Tibial nerve (tissue), 4 donors: ENCODE measurements at regions not wholly inside any gene's neighbourhood (a gene's known extent, or its start where the extent isn't known, plus 50 kb on each side); places are given as distances from the start of the nearest gene placed in this dataset.

Experiments used
- DNase-seq, 2 donors: peaks; one replicate each; pipeline ENCODE4 v3.0.0-alpha.2; 2019; ENCODE audit warnings: low spot score in 2 of 2
- H3K27ac ChIP-seq, 4 donors: fragments of 200-600 bp; sonication (generic) in 3 of 4; one replicate each; pipeline ENCODE4 v1.5.1; 2017 to 2019; ENCODE audit warnings: mild to moderate bottlenecking in 1 of 4
- H3K27me3 ChIP-seq, 2 donors: fragments of 200-600 bp; sonication (generic) in 1 of 2; one replicate each; pipeline versions ENCODE4 v1.5.1 to v1.6.0; 2017 to 2019
- H3K36me3 ChIP-seq, 3 donors: fragments of 200-600 bp; sonication (generic); one replicate each; pipeline ENCODE4 v1.5.1; 2018 to 2019
- H3K4me1 ChIP-seq, 4 donors: fragments of 200-600 bp; sonication (generic) in 3 of 4; one replicate each; pipeline ENCODE4 v1.5.1; 2017 to 2019
- H3K4me3 ChIP-seq, 4 donors: fragments of 200-600 bp; sonication (generic) in 3 of 4; one replicate each; pipeline ENCODE4 v1.5.1; 2017 to 2019; ENCODE audit warnings: mild to moderate bottlenecking in 1 of 4, moderate library complexity in 1 of 4
- H3K9me3 ChIP-seq, 4 donors: fragments of 200-600 bp; sonication (generic) in 3 of 4; one replicate each; pipeline ENCODE4 v1.5.1; 2017 to 2019
- EP300 ChIP-seq, 2 donors: sonication (generic); formaldehyde crosslinking; IDR thresholded peaks; one replicate each; pipeline ENCODE4 v1.6.1; 2017; ENCODE audit warnings: antibody characterized with exemption in 2 of 2, mild to moderate bottlenecking in 1 of 2
- POLR2A ChIP-seq, 2 donors: fragments of 450-650 bp; IDR thresholded peaks; one replicate each; pipeline ENCODE4 v1.6.1; 2017; ENCODE audit warnings: antibody characterized with exemption in 2 of 2, mild to moderate bottlenecking in 2 of 2, moderate library complexity in 2 of 2
- WGBS, 2 donors: methylation state at CpG; one replicate each; pipeline ENCODE4 v1.1.5; 2018; 5-methylcytosine and 5-hydroxymethylcytosine counted together
- TF ChIP-seq, protein P1 (sequence below), 5 experiments: fragments of 200-600 bp in 3 of 5; fragments of 450-650 bp in 2 of 5; sonication (generic) in 3 of 5; IDR thresholded peaks; one replicate each; pipeline ENCODE4 v1.5.1; 2016 to 2019; ENCODE audit warnings: antibody characterized with exemption in 5 of 5, mild to moderate bottlenecking in 3 of 5, moderate library complexity in 2 of 5

GRCh38 chr4:187478292-187479140 lies 517.1 kb upstream of the ZFP42 start:
- TF ChIP-seq, protein P1, sequence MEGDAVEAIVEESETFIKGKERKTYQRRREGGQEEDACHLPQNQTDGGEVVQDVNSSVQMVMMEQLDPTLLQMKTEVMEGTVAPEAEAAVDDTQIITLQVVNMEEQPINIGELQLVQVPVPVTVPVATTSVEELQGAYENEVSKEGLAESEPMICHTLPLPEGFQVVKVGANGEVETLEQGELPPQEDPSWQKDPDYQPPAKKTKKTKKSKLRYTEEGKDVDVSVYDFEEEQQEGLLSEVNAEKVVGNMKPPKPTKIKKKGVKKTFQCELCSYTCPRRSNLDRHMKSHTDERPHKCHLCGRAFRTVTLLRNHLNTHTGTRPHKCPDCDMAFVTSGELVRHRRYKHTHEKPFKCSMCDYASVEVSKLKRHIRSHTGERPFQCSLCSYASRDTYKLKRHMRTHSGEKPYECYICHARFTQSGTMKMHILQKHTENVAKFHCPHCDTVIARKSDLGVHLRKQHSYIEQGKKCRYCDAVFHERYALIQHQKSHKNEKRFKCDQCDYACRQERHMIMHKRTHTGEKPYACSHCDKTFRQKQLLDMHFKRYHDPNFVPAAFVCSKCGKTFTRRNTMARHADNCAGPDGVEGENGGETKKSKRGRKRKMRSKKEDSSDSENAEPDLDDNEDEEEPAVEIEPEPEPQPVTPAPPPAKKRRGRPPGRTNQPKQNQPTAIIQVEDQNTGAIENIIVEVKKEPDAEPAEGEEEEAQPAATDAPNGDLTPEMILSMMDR (IDR thresholded peaks at IDR 0.05), result no peak
- TF ChIP-seq EP300 (IDR thresholded peaks at IDR 0.05) (no peak), POLR2A (IDR thresholded peaks at IDR 0.05) (no peak)
- H3K4me3 ChIP-seq, result no peak overlapping the region
- no peak for DNase-seq
- H3K4me1 ChIP-seq, result peaks cover 0 to 22% (median 0%) of the 10 kb centered on the region in 4 donors
- no peak overlapping the region for H3K27ac ChIP-seq
- no peaks in the 10 kb centered on the region for H3K27me3 ChIP-seq
- no peaks in the 10 kb centered on the region for H3K9me3 ChIP-seq
- no peaks in the 10 kb centered on the region for H3K36me3 ChIP-seq
- 59 to 61% methylated on average over 18 of the region's 18 CpGs for WGBS, 2 donors

GRCh38 chr4:187479511-187479910 lies 516.1 kb upstream of the ZFP42 start:
- no peaks in the 10 kb centered on the region for H3K9me3 ChIP-seq
- H3K4me3 ChIP-seq, result no peak overlapping the region
- no peaks in the 10 kb centered on the region for H3K36me3 ChIP-seq
- H3K4me1 ChIP-seq, result peaks cover 0 to 22% (median 0%) of the 10 kb centered on the region in 4 donors
- 69% methylated on average over 6 of the region's 6 CpGs for WGBS, 2 donors
- H3K27me3 ChIP-seq, result no peaks in the 10 kb centered on the region
- DNase-seq, result no peak
- no peak overlapping the region for H3K27ac ChIP-seq
- TF ChIP-seq EP300 (IDR thresholded peaks at IDR 0.05) (no peak), POLR2A (IDR thresholded peaks at IDR 0.05) (no peak)

GRCh38 chr4:187480146-187481145 lies 515.1 kb upstream of the ZFP42 start:
- no peak for TF ChIP-seq POLR2A (IDR thresholded peaks at IDR 0.05)
- TF ChIP-seq, protein P1 (IDR thresholded peaks at IDR 0.05), result no peak
- TF ChIP-seq EP300 (IDR thresholded peaks at IDR 0.05), result no peak
- Histone ChIP-seq H3K9me3 (no peaks in the 10 kb centered on the region), H3K36me3 (no peaks in the 10 kb centered on the region), H3K27me3 (no peaks in the 10 kb centered on the region), H3K4me3 (peak overlapping the region in 1 of 4 donors; percentile 10), H3K27ac (peak overlapping the region in 1 of 4 donors; percentile 6), H3K4me1 (peaks cover 0 to 22% (median 0%) of the 10 kb centered on the region in 4 donors)
- WGBS, 2 donors, result 54 to 60% methylated on average over 9 of the region's 9 CpGs
- peak in 1 of 2 donors; percentile 11 for DNase-seq

- peaks cover 0 to 9% (median 0%) of the 10 kb centered on the region in 4 donors for H3K9me3 ChIP-seq
- 78 to 89% methylated on average over 6 of the region's 6 CpGs for WGBS, 2 donors
- no peaks in the 10 kb centered on the region for H3K36me3 ChIP-seq
- TF ChIP-seq, protein P1 (IDR thresholded peaks at IDR 0.05), result no peak
- TF ChIP-seq EP300 (IDR thresholded peaks at IDR 0.05) (no peak), POLR2A (IDR thresholded peaks at IDR 0.05) (no peak)
- no peak overlapping the region for H3K4me3 ChIP-seq
- DNase-seq, result no peak
- peaks cover 0 to 13% (median 0%) of the 10 kb centered on the region in 4 donors for H3K4me1 ChIP-seq
- no peak overlapping the region for H3K27ac ChIP-seq
- H3K27me3 ChIP-seq, result no peaks in the 10 kb centered on the region
Measured at GRCh38 chr4:187484186-187484585, 511.4 kb upstream of the ZFP42 start.

DNA sequence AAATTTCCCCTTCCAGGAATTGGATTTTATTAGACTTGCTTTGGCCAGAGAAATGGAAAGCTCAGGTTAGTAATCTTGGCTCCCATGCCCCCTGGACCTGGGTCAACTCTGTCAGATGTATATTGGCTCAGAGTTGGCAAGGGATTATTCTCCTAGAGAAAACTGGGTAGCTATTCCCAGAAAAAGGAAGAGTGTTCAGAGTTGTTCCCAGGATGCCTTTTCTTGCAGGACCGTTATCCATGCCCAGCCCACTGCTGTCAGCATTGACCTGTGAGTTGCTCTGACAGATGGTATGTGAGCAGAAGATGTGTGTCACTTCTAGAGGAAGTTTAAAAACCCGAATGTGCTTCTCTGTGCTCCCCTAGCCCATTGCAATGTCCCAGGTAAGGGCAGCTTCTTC lies 509.9 kb upstream of the ZFP42 start:
- TF ChIP-seq, protein P1 (IDR thresholded peaks at IDR 0.05), result no peak
- TF ChIP-seq POLR2A (IDR thresholded peaks at IDR 0.05), result no peak
- no peak for DNase-seq
- Histone ChIP-seq H3K27me3 (no peaks in the 10 kb centered on the region), H3K4me3 (no peak overlapping the region), H3K9me3 (peaks cover 0 to 9% (median 0%) of the 10 kb centered on the region in 4 donors), H3K36me3 (no peaks in the 10 kb centered on the region), H3K27ac (no peak overlapping the region), H3K4me1 (peaks cover 0 to under 1% (median 0%) of the 10 kb centered on the region in 4 donors)
- WGBS, 2 donors, result 68 to 90% methylated on average over 2 of the region's 2 CpGs
